SKM-1 treated with dmso at 0.1 percent for 144 hours (cell line): ENCODE measurements at regions not wholly inside any gene's neighbourhood (a gene's known extent, or its start where the extent isn't known, plus 50 kb on each side); places are given as distances from the start of the nearest gene placed in this dataset.

Source experiments
- DNase-seq: peaks from one replicate; lab custom pipeline; 2025; ENCODE audit not compliant: unreplicated experiment; lab: John Stamatoyannopoulos, UW

DNA sequence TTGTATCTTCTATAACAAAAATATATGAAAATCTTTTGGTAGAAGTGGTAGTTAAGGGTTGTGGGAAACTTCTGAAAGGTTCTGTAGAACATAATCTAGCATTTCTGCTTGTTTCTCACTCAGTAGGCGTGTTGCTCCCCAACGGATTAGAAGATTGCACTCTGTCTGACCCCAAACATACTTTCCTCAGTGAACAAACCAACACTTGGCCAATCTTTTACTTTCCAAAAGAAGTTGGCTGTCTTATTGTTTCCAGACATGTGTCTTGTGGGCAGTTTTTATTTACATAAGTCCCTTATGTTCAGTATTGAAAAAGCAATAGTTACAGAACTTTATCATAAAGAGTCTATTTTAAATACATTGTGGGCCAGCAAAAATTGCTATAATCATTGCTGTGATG, 312.8 kb upstream of the EPHA5 start:
- no peak for DNase-seq

DNA sequence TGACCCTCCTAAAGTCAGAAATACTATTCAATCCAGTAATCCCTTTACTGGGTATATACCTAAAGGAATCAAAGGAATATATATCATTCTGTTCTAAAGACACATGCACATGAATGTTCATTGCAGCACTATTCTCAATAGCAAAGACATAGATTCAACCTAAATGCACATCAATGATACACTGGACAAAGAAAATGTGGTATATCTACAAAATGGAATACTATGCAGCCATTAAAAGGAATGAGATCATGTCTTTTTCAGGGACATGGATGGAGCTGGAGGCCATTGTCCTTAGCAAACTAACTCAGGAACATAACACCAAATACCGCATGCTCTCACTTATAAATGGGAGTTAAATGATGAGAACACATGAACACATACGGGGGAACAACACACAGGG, 306.0 kb upstream of the EPHA5 start:
- no peak for DNase-seq

DNA sequence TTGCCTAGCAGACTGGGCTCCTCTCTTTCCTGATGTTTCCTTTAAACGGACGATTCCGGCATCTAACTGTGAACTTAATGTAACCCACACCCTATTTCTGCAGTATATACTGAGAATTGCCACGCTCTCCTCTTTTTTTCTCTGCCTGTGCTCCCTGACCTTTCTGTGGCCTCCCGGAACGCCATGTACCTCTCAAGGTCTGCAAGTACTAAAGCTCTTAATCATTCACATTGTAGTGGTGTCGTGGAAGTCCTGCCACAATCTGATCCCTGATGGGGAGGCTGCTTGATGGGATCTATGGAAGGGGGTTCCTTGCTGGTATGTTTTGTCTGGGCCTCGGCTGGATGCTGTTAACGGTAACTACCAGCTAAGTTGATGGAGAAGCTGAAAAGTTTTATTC, 302.9 kb upstream of the EPHA5 start:
- no peak for DNase-seq

DNA sequence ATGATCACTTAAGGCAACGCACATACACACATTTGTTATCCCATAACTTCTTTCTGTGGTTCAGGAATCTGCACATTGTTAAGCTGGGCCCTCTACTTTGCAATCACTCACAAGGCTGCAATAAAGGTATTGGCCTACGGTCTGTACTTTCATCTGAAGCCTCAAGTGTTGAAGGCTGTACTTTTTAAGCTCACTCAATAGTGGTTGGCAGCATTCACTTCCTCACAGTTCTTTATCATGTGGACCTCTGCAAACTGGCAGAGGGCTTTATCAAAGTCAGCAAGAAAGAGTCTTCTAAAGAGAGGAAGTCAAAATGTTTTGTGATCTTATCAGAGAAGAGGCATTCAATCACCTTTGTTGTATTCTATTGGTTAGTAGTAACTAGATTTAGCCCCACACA, 301.4 kb upstream of the EPHA5 start:
- no peak for DNase-seq

DNA sequence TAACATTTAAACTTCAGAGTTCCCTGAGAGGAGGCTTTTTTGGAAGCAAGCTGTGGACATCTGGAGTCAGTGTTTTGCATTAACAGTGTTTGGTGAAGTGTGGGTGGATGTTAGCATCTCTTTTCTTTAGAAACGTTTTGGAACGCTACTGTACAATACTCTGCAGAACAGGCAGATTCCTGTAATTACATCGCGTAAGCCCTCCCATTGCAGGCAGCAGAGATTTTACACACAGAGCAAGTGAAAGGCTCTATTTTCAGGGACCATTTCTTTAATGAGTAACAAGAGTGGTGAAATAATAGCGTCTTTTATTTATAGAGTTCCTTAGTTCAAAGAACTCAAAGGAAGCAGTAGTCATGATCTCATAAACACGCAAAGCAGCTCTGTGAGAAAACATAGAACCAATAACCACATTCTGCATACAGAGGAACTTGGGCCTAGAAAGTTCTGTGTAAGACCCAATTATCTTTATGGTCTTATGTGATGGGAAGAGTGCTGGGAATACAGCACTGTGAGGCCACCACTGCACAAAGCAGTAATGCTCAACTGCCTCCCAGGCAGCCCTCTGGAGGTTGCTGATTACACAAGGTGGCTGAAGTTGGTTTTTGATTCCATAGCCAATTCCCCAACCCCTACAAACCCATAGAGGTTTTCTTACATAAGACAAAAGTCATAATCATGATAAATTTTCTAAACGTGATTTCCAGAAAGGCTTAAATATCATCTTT, 298.7 kb upstream of the EPHA5 start:
- no peak for DNase-seq

DNA sequence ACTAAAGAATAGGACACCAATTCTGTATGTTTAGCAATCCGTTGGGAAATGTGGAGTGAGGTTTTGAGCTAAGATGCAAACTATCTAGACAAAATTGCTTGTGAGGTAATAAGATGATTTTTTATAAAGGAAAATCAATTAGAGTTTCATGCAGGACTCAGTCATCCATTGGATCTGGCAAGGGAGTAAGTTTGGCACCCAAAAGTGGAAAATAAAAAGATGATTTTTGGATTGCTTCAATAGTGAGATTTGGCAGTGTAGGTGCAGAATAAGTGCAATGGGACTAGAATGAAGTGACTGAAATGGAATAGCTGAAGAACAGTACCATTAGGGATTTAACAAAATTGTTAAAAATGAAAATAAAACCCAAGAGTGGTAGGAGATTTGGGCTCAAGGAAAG, 290.5 kb upstream of the EPHA5 start:
- DNase-seq: no peak

DNA sequence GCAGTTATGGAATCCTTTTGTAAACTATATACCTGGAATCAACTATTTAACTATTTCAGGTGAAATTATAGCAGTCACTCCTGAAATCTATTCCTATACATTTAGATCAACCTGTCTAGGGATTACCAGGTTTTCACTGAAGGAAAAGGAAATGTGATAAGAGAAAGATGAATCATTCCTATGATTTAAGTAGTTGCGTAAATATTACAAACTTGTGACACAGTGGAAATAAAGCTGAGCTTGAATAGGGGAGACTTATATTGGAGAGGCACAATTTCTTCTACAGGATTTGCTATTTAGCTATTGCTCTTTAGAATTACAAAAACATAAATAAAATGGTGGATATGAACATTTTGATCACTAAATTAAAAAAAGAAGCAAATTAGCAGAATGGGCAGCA, 284.1 kb upstream of the EPHA5 start:
- DNase-seq: no peak

DNA sequence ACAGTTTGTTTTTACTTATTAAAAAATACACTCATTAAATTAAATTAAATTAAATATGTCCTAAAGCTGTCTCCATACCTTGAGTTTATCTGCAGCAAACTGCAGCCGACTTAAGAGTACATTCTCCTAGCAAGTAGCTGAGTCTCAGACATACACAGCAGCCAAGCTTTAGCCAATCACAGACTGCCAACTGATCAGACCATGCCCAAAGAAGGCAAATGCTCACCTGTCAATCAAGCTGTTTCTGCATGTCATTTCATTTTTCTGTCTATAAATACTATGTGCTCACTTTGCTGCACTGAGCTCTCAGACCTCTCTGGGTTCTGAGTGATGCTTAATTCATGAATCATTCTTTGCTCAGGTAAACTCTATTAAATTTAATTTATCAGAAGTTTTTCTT, 280.9 kb upstream of the EPHA5 start:
- DNase-seq: no peak

DNA sequence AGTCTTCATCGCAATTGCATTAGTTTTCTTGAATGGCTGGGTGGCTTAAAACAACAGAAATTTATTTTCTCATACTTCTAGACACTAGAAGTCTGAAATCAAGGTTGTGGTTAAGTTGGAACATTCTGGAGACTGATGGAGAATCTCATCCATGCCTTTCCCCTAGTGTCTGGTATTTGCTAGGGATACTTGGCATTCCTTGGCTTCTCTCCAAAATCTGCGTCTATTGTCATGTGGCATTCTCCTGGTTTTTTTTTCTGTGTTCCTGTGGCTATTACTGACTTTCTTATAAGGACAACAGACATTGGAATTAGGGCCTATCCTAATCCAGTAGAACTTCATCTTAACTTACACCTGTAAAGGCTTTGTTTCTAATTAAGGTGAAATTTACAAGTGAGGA, 272.8 kb upstream of the EPHA5 start:
- DNase-seq: no peak

DNA sequence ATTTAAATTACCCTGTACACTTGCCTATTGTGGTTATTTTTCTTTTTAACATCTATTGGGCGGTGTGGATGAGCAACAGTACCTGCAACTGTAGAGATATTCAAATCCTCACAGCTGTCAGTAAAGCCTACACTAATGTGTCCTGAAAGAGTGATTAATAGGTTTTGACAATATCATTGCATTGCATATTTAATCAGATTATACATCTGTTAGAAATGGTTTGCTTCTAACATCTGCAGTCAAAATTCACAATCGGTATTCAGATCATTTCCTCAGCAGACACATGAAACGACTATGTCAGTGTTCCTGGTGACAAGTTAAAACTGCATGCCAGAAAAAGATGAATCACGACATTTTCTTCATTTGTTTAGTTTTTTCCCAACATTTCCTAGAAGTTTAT, 254.6 kb upstream of the EPHA5 start:
- DNase-seq: no peak

DNA sequence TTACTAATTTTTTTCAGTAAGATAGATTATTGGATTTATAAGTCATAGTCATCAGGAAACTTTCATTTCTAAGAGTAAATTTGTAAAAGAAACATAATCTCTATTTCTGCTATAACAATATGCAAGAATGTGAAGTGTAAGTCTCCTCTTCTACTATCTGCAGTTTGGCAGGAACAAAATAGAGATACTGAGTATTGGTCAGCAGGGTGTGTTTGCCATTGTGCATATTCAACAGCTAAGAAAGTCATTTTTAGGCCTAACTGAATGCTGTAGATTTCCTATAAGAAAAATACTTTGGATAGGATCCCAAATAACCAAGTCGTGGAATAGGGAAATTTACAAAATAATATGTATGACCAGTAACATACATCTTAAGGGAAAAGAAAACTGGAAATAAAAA, 253.3 kb upstream of the EPHA5 start:
- no peak for DNase-seq

DNA sequence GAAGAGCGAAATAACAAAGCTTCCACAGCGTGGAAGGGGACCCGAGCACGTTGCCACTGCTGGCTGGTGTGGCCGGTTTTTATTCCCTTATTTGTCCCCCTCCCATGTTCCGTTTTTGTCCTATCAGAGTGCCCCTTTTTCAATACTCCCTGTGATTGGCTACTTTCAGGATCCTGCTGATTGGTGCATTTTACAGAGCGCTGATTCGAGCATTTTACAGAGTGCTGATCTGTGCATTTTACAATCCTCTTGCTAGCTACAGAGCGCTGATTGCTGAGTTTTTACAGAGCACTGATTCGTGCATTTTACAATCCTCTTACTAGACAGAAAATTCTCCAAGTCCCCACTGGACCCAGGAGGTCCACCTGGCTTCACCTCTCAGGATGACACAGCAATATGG, 250.9 kb upstream of the EPHA5 start:
- no peak for DNase-seq

DNA sequence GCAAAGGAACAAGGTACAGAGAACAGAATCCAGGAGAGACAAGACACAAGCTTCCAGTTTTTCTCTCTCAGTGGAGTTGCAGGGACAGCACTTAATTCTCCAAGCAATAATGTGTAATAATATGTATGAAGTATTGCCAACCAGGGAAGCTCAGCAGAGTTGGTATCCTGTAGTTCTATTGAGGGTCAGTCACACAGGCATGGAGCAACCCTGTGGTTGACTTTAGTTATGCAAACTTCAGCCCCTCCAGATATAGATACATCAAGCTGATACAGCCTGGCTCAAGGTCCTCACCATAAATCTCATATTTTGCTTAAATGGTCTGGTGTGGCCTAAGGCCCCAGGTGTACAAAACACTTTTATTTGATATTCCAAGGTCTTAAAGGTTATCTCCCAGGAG, 248.6 kb upstream of the EPHA5 start:
- DNase-seq: no peak

DNA sequence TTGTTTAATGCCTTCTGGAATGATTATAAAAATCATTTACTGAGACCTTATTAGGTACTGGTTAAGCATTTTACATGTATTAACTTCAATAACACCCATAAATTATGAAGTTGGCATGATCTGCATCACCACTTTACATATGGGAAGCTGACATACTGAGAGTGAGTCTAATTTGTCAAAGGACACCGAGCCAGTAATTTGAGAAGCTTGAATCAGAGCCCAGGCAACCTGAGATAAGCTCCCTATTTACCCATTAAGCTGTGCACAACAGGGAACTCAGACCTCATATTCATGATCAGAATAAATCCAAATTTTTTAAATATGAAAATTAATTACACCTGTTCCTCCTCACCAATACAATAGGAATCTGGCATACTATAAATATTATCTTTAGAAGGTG, 247.9 kb upstream of the EPHA5 start:
- no peak for DNase-seq

DNA sequence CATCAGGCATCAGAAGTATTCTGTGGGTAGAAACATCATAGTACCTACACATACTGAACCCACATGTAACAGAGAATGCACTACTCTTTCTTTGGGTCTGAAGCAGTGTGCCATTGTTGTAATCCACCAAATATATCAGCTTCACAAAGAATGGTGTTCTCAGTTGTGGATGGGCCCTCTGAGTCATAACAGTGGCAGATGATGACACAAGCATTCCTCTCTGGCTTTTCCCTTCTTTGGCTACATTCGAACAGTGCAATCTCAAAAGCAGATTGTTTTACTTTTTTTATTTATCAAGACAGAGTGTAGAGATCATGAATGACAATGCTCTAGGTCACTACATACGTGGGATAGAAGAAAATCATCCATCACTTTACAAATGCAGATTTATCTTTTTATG, 247.2 kb upstream of the EPHA5 start:
- no peak for DNase-seq

DNA sequence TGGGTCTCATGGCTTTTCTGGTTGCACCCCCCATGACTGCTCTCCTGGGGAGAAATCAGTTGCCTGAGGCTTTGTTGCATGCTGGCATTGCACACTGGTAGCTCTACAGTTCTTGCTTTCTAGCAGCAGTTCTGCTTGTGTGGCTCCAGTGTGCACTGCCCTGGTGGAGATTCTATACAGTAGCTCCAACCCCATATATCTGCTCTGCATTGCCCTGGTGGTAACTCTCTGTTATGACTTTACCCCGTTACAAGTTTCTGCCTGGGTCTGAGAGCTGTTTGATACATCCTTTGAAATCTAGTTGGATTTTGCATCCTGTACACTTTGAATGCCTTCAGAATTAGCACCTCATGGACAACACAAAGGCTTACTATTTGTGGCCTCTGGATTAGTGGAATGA, 241.4 kb upstream of the EPHA5 start:
- no peak for DNase-seq

DNA sequence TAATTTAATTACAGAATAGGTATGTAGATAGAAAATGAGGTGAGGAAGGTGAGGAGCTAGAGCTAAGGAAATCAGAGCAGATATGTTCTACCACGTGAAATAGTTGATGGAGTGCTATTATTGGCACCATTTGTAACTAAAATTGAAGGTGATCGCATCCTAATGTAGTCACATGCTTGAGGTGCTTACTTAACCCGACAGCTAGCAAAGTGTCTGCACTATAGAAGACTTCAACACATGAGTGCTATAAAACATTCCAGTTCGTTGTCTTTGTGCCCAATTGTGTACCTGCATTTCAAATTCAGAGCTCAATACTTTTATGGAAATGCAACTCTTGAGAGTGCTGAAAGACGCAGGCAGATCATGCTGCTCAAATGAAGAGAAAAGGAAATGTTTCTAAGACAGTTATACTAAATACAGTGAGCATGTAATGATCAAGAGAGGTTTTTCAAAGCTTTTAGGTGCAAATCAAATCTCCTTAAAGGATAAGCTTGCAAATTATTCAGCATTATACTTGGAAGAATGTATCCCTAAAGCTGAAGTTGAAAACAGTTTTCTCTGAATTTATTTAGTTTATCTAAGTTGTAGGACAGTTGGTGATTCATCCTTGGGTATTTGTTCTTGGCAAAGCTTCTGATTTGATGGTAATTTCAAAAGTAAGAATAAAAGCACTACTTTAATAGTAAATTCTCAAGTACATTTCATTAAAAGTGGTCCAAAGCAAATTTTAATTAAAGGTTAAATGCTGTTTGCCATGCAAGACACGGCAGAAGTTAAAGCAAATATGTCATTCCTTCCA, 223.9 kb upstream of the EPHA5 start:
- DNase-seq: no peak

DNA sequence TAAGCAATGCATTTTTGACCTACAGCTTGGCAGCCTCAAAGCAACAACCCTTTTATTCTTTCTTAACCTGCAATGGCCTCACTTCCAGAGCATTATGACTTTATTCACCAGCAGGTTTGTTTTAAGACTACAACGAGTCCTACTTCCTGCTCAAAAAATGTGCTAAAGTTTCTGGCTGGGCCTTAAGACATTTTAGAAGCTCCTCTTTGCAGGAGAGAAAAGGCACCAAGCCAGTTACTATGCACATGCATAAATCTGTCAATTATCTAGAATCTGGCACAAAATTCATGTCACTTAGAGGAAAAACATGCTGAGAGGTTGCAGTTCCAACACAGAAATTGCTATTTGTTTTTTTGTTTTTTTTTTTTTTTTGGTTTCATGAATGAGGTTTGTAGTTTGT, 223.0 kb upstream of the EPHA5 start:
- DNase-seq: no peak

DNA sequence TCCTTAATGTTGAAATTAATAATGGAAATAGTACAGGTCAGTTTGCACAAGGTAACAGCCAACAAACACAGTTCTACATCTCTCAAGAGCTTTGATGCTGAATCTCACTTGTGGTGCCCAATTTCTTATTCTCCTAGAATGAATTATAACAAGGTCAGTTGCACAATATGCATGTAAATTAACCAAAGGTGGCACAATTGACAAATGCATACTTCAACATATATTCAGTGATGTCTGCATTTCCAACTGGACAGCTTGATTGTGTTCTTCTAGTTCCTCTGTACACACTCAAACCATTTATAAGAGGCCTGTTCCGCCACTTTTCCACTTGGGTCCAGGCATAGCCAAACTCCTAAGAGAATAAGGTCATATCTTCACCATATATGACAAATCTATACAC, 210.3 kb upstream of the EPHA5 start:
- DNase-seq: no peak

DNA sequence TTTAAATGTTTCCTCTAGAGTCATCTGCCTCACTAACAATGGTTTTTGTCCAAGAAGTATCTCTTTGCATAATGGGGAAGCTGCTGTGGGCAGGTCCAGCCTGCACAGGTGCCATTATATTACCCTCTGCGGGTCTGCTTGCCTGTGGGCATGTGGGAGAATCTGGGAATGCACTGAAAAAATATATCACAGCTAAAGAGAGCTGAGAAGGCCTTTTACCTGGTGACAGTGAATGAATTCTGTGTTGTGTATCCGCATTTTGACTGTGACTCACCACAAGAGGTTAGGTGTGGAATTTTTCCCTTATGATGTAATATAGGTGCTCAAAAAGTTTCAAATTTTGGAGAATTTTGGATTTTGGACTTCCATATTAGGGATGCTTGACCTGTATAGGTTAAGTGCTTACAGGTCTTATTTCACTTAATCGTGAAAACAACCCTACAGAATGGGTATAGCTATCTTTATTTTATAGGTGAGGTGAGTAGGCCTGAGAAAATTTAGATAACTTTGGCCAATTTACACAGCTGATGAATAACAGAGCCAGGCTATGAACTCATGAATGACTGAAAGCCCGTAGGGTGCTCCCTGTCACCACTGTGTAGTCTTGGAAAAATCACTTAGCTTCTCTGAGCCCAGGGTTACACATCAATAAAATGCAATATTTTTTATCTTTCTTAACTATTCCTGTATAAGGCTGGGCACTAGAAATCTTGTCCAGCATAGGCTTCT, 198.0 kb upstream of the EPHA5 start:
- DNase-seq: no peak

DNA sequence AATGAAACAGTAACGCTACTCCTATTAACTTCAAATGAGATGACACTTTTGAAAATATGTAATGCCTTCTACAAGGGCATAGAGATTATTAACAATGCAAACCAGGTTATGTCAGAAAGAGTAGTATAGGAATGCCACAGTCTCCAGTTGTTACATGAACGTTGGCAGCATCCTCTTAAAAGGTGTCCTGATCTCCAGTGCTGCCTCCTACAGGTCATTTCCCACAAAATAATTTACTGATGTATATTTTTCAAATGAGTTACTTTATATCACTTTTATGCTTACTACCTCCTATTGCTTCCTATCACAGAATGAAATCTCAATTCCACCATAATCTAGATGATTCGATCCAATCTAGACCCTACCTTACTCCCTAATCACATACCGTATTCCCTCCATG, 195.2 kb upstream of the EPHA5 start:
- DNase-seq: peak; percentile 13

DNA sequence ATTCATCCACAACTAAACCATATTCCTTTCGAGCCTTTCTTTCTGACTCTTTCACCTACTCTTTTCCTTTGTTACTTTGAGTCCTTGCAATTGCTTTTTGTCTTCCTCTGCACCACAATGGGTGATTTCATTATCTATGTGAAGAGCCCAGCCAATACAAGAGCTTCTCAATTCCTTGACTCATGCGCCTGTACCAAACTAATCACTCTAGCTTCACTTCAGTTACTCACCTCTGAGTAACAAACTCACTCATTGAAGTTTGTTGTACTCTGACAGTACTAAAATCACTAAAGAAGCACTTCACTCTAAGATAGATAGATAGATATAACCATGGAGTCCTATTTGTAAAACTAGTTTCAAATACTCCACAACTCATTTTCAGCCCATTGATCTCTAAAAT, 191.7 kb upstream of the EPHA5 start:
- DNase-seq: no peak
